ENCODE measurements at regions not wholly inside any gene's neighbourhood (a gene's known extent, or its start where the extent isn't known, plus 50 kb on each side); places are given as distances from the start of the nearest gene placed in this dataset.
"Not testable (repeated sequence)": the region's sequence is repeated elsewhere in the genome, so short reads cannot be mapped to it uniquely, and the experiment has no call there.

GRCh38 chr1:173392895-173393658 lies 84.1 kb upstream of the PRDX6 start:
- H3K4me3 ChIP-seq (ENCODE audit: low read length) = no peak overlapping the region
- no peak for TF ChIP-seq ZNF274 (IDR thresholded peaks at IDR 0.05; ENCODE audit: low read depth, low read length)

- no peak for TF ChIP-seq ZNF274 (IDR thresholded peaks at IDR 0.05; ENCODE audit: low read depth, low read length)
- H3K4me3 ChIP-seq (ENCODE audit: low read length) = no peak overlapping the region
Observed at GRCh38 chr1:173393659-173394000, 83.5 kb upstream of the PRDX6 start.

GRCh38 chr1:173394813-173395212 lies 82.3 kb upstream of the PRDX6 start:
- H3K4me3 ChIP-seq (ENCODE audit: low read length) = not testable (repeated sequence)

GRCh38 chr1:173395762-173396161 lies 81.4 kb upstream of the PRDX6 start:
- no peak for TF ChIP-seq ZNF274 (IDR thresholded peaks at IDR 0.05; ENCODE audit: low read depth, low read length)
- H3K4me3 ChIP-seq (ENCODE audit: low read length) = no peak overlapping the region

GRCh38 chr1:173400387-173400995 lies 76.6 kb upstream of the PRDX6 start:
- H3K4me3 ChIP-seq (ENCODE audit: low read length) = no peak overlapping the region
- no peak for TF ChIP-seq ZNF274 (IDR thresholded peaks at IDR 0.05; ENCODE audit: low read depth, low read length)

- TF ChIP-seq ZNF274 (IDR thresholded peaks at IDR 0.05; ENCODE audit: low read depth, low read length) = no peak
- no peak overlapping the region for H3K4me3 ChIP-seq (ENCODE audit: low read length)
Observed at GRCh38 chr1:173403996-173404395, 73.1 kb upstream of the PRDX6 start.

GRCh38 chr1:173405281-173405680 lies 71.9 kb upstream of the PRDX6 start:
- TF ChIP-seq ZNF274 (IDR thresholded peaks at IDR 0.05; ENCODE audit: low read depth, low read length) = no peak
- no peak overlapping the region for H3K4me3 ChIP-seq (ENCODE audit: low read length)

- no peak for TF ChIP-seq ZNF274 (IDR thresholded peaks at IDR 0.05; ENCODE audit: low read depth, low read length)
- H3K4me3 ChIP-seq (ENCODE audit: low read length) = no peak overlapping the region
Observed at GRCh38 chr1:173405834-173406233, 71.3 kb upstream of the PRDX6 start.

- H3K4me3 ChIP-seq (ENCODE audit: low read length) = peak overlapping the region; percentile 32; the same call in 1 of the 2 replicates
- TF ChIP-seq ZNF274 (IDR thresholded peaks at IDR 0.05; ENCODE audit: low read depth, low read length) = no peak
Observed at GRCh38 chr1:173406783-173407230, 70.3 kb upstream of the PRDX6 start.

- no peak overlapping the region for H3K4me3 ChIP-seq (ENCODE audit: low read length)
Observed at GRCh38 chr1:173407846-173408245, 69.3 kb upstream of the PRDX6 start.

GRCh38 chr1:173408886-173409285 lies 68.2 kb upstream of the PRDX6 start:
- no peak for TF ChIP-seq ZNF274 (IDR thresholded peaks at IDR 0.05; ENCODE audit: low read depth, low read length)
- no peak overlapping the region; the same call in 1 of the 2 replicates for H3K4me3 ChIP-seq (ENCODE audit: low read length)

More at GRCh38 chr1:173407846-173408245, 69.3 kb upstream of the PRDX6 start:
- no peak for TF ChIP-seq ZNF274 (IDR thresholded peaks at IDR 0.05; ENCODE audit: low read depth, low read length)

- H3K4me3 ChIP-seq (ENCODE audit: low read length) = peak overlapping the region; percentile 47
- TF ChIP-seq ZNF274 (IDR thresholded peaks at IDR 0.05; ENCODE audit: low read depth, low read length) = no peak
Observed at GRCh38 chr1:173409613-173410012, 67.5 kb upstream of the PRDX6 start.

GRCh38 chr1:173410133-173410793 lies 66.9 kb upstream of the PRDX6 start:
- no peak for TF ChIP-seq ZNF274 (IDR thresholded peaks at IDR 0.05; ENCODE audit: low read depth, low read length)
- H3K4me3 ChIP-seq (ENCODE audit: low read length) = peak overlapping the region; percentile 47; the same call in 1 of the 2 replicates

GRCh38 chr1:173410794-173411236 lies 66.3 kb upstream of the PRDX6 start:
- TF ChIP-seq ZNF274 (IDR thresholded peaks at IDR 0.05; ENCODE audit: low read depth, low read length) = no peak
- peak overlapping the region; percentile 7; the same call in 1 of the 2 replicates for H3K4me3 ChIP-seq (ENCODE audit: low read length)
